ENCODE measurements at regions not wholly inside any gene's neighbourhood (a gene's known extent, or its start where the extent isn't known, plus 50 kb on each side); places are given as distances from the start of the nearest gene placed in this dataset.

DNA sequence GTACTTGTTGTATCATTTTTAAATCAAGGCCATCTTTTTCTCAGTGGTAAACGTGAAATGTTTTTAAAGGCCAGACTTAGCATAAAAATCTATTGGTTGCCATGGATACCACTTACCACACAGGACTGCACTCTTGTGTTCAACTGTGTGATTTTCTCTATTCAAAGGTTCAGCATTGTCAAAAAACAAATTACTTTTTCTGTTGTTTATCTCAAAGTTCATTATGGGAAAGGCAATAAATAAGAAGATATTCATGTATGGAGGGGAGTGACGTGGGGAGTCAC lies 231.0 kb upstream of the GATB start:
- SMC1A ChIA-PET (ENCODE audit: uncharacterized antibody, unreplicated experiment), result no interaction called here
- DNase-seq (ENCODE audit: low read depth, low spot score) (no peak), ATAC-seq (no peak), FAIRE-seq (no peak)
- TF ChIP-seq ZNF622 (IDR thresholded peaks at IDR 0.05) (no peak), FOXK2 (IDR thresholded peaks at IDR 0.05) (no peak), TARDBP (IDR thresholded peaks at IDR 0.05; ENCODE audit: borderline replicate concordance) (no peak), NRF1 (conservative IDR thresholded peaks at IDR 0.05; ENCODE audit: low read depth, low read length) (no peak), IKZF1 (conservative IDR thresholded peaks at IDR 0.05) (no peak), ATF7 (IDR thresholded peaks at IDR 0.05; ENCODE audit: low read depth) (no peak), PAX8 (IDR thresholded peaks at IDR 0.05) (no peak), SMARCA5 (IDR thresholded peaks at IDR 0.05) (no peak), RB1 (IDR thresholded peaks at IDR 0.05; ENCODE audit: borderline replicate concordance) (no peak)
- TF ChIP-seq, protein P1, sequence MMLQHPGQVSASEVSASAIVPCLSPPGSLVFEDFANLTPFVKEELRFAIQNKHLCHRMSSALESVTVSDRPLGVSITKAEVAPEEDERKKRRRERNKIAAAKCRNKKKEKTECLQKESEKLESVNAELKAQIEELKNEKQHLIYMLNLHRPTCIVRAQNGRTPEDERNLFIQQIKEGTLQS (IDR thresholded peaks at IDR 0.05; ENCODE audit: borderline replicate concordance, extremely low read depth, low read depth, low read length), result no peak
- TF ChIP-seq, protein P2, sequence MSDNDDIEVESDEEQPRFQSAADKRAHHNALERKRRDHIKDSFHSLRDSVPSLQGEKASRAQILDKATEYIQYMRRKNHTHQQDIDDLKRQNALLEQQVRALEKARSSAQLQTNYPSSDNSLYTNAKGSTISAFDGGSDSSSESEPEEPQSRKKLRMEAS (IDR thresholded peaks at IDR 0.05; ENCODE audit: low read depth, low read length), result no peak
- no peak overlapping the region for H3K27ac ChIP-seq (ENCODE audit: control insufficient read depth, insufficient read depth)
- RAD21 ChIA-PET (ENCODE audit: unreplicated experiment), result no interaction called here
- H3K36me3 ChIP-seq (ENCODE audit: control insufficient read depth in 2 of 2, insufficient read depth in 2 of 2, low read length in 1 of 2), result no peaks in the 10 kb centered on the region
- H3K4me2 ChIP-seq (ENCODE audit: control insufficient read depth, insufficient read depth), result no peak overlapping the region
- in situ Hi-C loops (cut with MboI) (no loop called here), intact Hi-C loops (cut with micrococcal nuclease; ENCODE audit: unreplicated experiment) (no loop called here)
- H3K9ac ChIP-seq (ENCODE audit: control insufficient read depth, insufficient read depth, low read length), result no peak overlapping the region
- H4K20me1 ChIP-seq (ENCODE audit: control insufficient read depth, insufficient read depth), result no peaks in the 10 kb centered on the region
- H3K9me3 ChIP-seq (replicated peaks; ENCODE audit: control insufficient read depth, insufficient read depth, low read length), result no peaks in the 10 kb centered on the region
- H2AFZ ChIP-seq (ENCODE audit: control insufficient read depth, low read depth, low read length), result no peak overlapping the region
- H3K27me3 ChIP-seq (replicated peaks in 1 of 2; ENCODE audit: control insufficient read depth in 2 of 2, insufficient read depth in 2 of 2, low read length in 1 of 2), result no peaks in the 10 kb centered on the region
- POLR2A ChIA-PET, result no interaction called here
- no peak overlapping the region for H3K4me3 ChIP-seq
- CTCF ChIA-PET, result no interaction called here
- no peaks in the 10 kb centered on the region for H3K79me2 ChIP-seq (ENCODE audit: control insufficient read depth, insufficient read depth, low read length)
- H3K4me1 ChIP-seq (ENCODE audit: control insufficient read depth, insufficient read depth, low read length), result no peaks in the 10 kb centered on the region
- WGBS (ENCODE audit: insufficient coverage, insufficient replicate concordance, low lambda C conversion rate, missing lambda C conversion rate), result 16% methylated on average over 2 of the region's 2 CpGs
- BruUV-seq (replicated peaks), result no TSS peak

Data from GM12878 (cell line).